CD4-positive, CD25-positive, alpha-beta regulatory T cell (primary cell): ENCODE measurements at regions not wholly inside any gene's neighbourhood (a gene's known extent, or its start where the extent isn't known, plus 50 kb on each side); places are given as distances from the start of the nearest gene placed in this dataset.

Source experiments
- ATAC-seq, 2 donors: fragments of 150-1000 bp; cut with Tn5 transposase; one replicate each; pipeline ENCODE4 v1.10.0; 2021; ENCODE audit warnings: low read depth in 2 of 2, moderate number of reproducible peaks in 2 of 2, moderate library complexity in 1 of 2
- DNase-seq, 3 donors: peaks; one replicate each; pipeline versions ENCODE4 v3.0.0 to v3.0.0-alpha.2; 2012 to 2022; ENCODE audit warnings: mixed read lengths in 1 of 3
- H3K27ac ChIP-seq: one replicate; pipeline ENCODE4 v1.7.0; 2013; ENCODE audit warnings: mild to moderate bottlenecking, low read length; ENCODE audit not compliant: insufficient read depth, poor library complexity, severe bottlenecking
- H3K27me3 ChIP-seq: one replicate; pipeline ENCODE4 v1.7.0; 2013; ENCODE audit warnings: low read length; ENCODE audit not compliant: control insufficient read depth, insufficient read depth
- H3K36me3 ChIP-seq: one replicate; pipeline ENCODE4 v1.7.0; 2013; ENCODE audit warnings: mild to moderate bottlenecking, low read length, moderate library complexity; ENCODE audit not compliant: control insufficient read depth, insufficient read depth
- H3K4me1 ChIP-seq: 2 replicates; pipeline ENCODE4 v1.7.0; 2013; ENCODE audit warnings: mild to moderate bottlenecking, low read length; ENCODE audit not compliant: insufficient read depth, control insufficient read depth, poor library complexity, severe bottlenecking
- H3K4me3 ChIP-seq: one replicate; pipeline ENCODE4 v1.7.0; 2013; ENCODE audit warnings: low read depth, mild to moderate bottlenecking, low read length, moderate library complexity
- H3K9me3 ChIP-seq, 2 experiments: 1 replicate in 1 of 2; 2 replicates in 1 of 2; pipeline ENCODE4 v1.7.0; 2013; ENCODE audit warnings: low read length in 2 of 2, mild to moderate bottlenecking in 1 of 2, moderate library complexity in 1 of 2; ENCODE audit not compliant: control insufficient read depth in 2 of 2
- H3K27ac Mint-ChIP-seq, 3 donors: one replicate each; pipeline ENCODE4 v1.8.0; 2020 to 2022; ENCODE audit warnings: mild to moderate bottlenecking in 3 of 3, mixed read lengths in 3 of 3, moderate library complexity in 2 of 3
- H3K27me3 Mint-ChIP-seq: one replicate; pipeline ENCODE4 v1.8.0; 2022; ENCODE audit warnings: mild to moderate bottlenecking, mixed read lengths
- H3K36me3 Mint-ChIP-seq: one replicate; pipeline ENCODE4 v1.8.0; 2020; ENCODE audit warnings: mixed read lengths
- H3K4me1 Mint-ChIP-seq, 4 donors: one replicate each; pipeline ENCODE4 v1.8.0; 2020 to 2022; ENCODE audit warnings: mixed read lengths in 4 of 4, mild to moderate bottlenecking in 1 of 4
- H3K4me3 Mint-ChIP-seq, 4 donors: one replicate each; pipeline ENCODE4 v1.8.0; 2020 to 2022; ENCODE audit warnings: mild to moderate bottlenecking in 4 of 4, mixed read lengths in 4 of 4, moderate library complexity in 3 of 4
- H3K9me3 Mint-ChIP-seq, 7 donors: one replicate each; pipeline ENCODE4 v1.8.0; 2020 to 2022; ENCODE audit warnings: mixed read lengths in 7 of 7, mild to moderate bottlenecking in 3 of 7, moderate library complexity in 2 of 7

GRCh38 chr1:232538943-232539302 is 91.0 kb downstream of the SIPA1L2 start:
- no peak overlapping the region for H3K4me3 ChIP-seq
- H3K36me3 ChIP-seq, result no peaks in the 10 kb centered on the region
- ATAC-seq (no peak), DNase-seq (no peak)
- H3K27me3 ChIP-seq, result no peaks in the 10 kb centered on the region
- Mint-ChIP-seq H3K9me3 (peaks cover 0 to 2% (median 0%) of the 10 kb centered on the region in 7 donors), H3K4me1 (no peaks in the 10 kb centered on the region), H3K27me3 (no peaks in the 10 kb centered on the region), H3K4me3 (no peak overlapping the region), H3K36me3 (no peaks in the 10 kb centered on the region), H3K27ac (no peak overlapping the region)
- H3K9me3 ChIP-seq, result no peaks in the 10 kb centered on the region
- no peak overlapping the region for H3K27ac ChIP-seq
- H3K4me1 ChIP-seq, result no peaks in the 10 kb centered on the region

DNA sequence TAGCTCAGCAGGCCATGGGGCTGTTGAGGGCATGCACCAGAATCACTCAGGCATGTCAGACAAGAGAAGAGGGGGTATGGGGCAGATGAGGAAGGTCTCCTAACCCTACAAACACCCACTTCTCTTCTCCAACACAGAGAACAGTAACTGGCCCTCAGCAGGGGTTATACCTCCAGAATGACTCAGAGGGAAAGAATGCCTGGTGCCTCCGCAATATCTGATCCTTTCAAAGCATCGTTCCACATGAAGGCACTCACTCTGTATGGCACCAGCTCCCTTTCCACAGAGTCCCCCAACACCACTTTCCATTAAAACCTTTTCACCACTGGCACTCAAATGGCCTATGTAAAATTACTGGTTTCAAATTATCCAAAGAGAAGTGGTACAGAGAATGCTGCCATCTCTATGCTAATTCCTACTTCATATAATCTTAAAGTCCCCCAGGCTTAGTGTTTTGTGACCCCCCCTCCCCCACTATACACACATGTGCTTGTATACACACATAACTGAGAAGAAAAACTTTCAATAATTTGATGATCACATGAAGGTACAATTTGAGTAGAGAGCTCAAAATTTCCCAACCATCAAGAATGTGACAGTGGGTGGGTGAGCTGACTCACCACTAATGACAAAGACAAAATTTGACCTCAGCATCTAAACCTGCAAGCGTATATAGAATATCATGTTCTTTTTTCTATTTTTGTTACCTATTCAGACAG is 91.5 kb downstream of the SIPA1L2 start:
- H3K4me1 Mint-ChIP-seq, result no peaks in the 10 kb centered on the region
- no peak overlapping the region for H3K27ac Mint-ChIP-seq

GRCh38 chr1:232534552-232535517 is 95.1 kb downstream of the SIPA1L2 start:
- no peak overlapping the region for H3K4me3 Mint-ChIP-seq
- DNase-seq (no peak), ATAC-seq (no peak)
- Histone ChIP-seq H3K9me3 (no peaks in the 10 kb centered on the region), H3K36me3 (no peaks in the 10 kb centered on the region), H3K27ac (no peak overlapping the region), H3K4me1 (no peaks in the 10 kb centered on the region), H3K4me3 (no peak overlapping the region), H3K27me3 (no peaks in the 10 kb centered on the region)
- no peaks in the 10 kb centered on the region for H3K4me1 Mint-ChIP-seq
- H3K27me3 Mint-ChIP-seq, result no peaks in the 10 kb centered on the region
- H3K36me3 Mint-ChIP-seq, result no peaks in the 10 kb centered on the region
- peaks cover 0 to 3% (median 0%) of the 10 kb centered on the region in 7 donors for H3K9me3 Mint-ChIP-seq
- H3K27ac Mint-ChIP-seq, result no peak overlapping the region

More for the DNA sequence above, 91.5 kb downstream of the SIPA1L2 start:
- peaks cover 0 to 2% (median 0%) of the 10 kb centered on the region in 7 donors for H3K9me3 Mint-ChIP-seq
- Histone ChIP-seq H3K27me3 (no peaks in the 10 kb centered on the region), H3K4me1 (no peaks in the 10 kb centered on the region), H3K36me3 (no peaks in the 10 kb centered on the region), H3K4me3 (no peak overlapping the region), H3K9me3 (no peaks in the 10 kb centered on the region), H3K27ac (no peak overlapping the region)
- H3K36me3 Mint-ChIP-seq, result no peaks in the 10 kb centered on the region
- H3K27me3 Mint-ChIP-seq, result no peaks in the 10 kb centered on the region
- no peak for DNase-seq
- no peak for ATAC-seq
- H3K4me3 Mint-ChIP-seq, result no peak overlapping the region

- H3K36me3 Mint-ChIP-seq, result no peaks in the 10 kb centered on the region
- H3K4me1 Mint-ChIP-seq, result peaks cover 0 to 4% (median 1%) of the 10 kb centered on the region in 4 donors
- Histone ChIP-seq H3K9me3 (no peaks in the 10 kb centered on the region), H3K27me3 (no peaks in the 10 kb centered on the region), H3K27ac (no peak overlapping the region), H3K36me3 (no peaks in the 10 kb centered on the region), H3K4me3 (no peak overlapping the region), H3K4me1 (no peaks in the 10 kb centered on the region)
- peaks cover 0 to 4% (median 0%) of the 10 kb centered on the region in 7 donors for H3K9me3 Mint-ChIP-seq
- DNase-seq, result no peak
- no peaks in the 10 kb centered on the region for H3K27me3 Mint-ChIP-seq
- ATAC-seq, result no peak
- H3K27ac Mint-ChIP-seq, result no peak overlapping the region
- no peak overlapping the region for H3K4me3 Mint-ChIP-seq
Observed at GRCh38 chr1:232533328-232533727, 96.6 kb downstream of the SIPA1L2 start.

GRCh38 chr1:232532901-232533300 is 97.0 kb downstream of the SIPA1L2 start:
- H3K9me3 ChIP-seq, result no peaks in the 10 kb centered on the region
- Mint-ChIP-seq H3K27ac (no peak overlapping the region), H3K4me1 (peaks cover 0 to 4% (median 1%) of the 10 kb centered on the region in 4 donors), H3K4me3 (no peak overlapping the region), H3K36me3 (no peaks in the 10 kb centered on the region), H3K9me3 (peaks cover 0 to 4% (median 0%) of the 10 kb centered on the region in 7 donors), H3K27me3 (no peaks in the 10 kb centered on the region)
- H3K27me3 ChIP-seq, result no peaks in the 10 kb centered on the region
- DNase-seq (no peak), ATAC-seq (no peak)
- no peaks in the 10 kb centered on the region for H3K36me3 ChIP-seq
- no peak overlapping the region for H3K27ac ChIP-seq
- H3K4me3 ChIP-seq, result no peak overlapping the region
- no peaks in the 10 kb centered on the region for H3K4me1 ChIP-seq

DNA sequence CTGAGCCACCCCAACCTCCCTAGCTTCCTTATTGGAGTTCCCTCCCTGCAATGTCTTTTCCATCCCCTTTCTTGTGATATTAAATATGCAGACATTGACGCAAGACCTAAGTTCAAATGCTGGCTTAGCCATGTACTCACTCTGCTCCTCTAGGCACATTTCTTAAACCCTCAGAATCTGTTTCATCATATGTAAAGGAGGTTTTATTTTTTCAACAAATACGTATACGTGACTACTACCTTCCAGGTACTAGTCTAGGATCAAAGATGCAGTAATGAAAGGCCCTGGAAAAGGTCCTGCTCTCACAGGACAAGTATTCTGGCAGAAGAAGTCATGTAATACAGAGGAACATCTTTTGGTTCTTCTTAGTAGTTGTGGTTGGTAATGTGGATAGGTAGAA is 98.6 kb downstream of the SIPA1L2 start:
- Histone ChIP-seq H3K9me3 (no peaks in the 10 kb centered on the region), H3K27me3 (no peaks in the 10 kb centered on the region), H3K4me1 (no peaks in the 10 kb centered on the region), H3K4me3 (no peak overlapping the region), H3K27ac (no peak overlapping the region), H3K36me3 (no peaks in the 10 kb centered on the region)
- H3K4me1 Mint-ChIP-seq, result peaks cover 0 to 4% (median 1%) of the 10 kb centered on the region in 4 donors
- H3K36me3 Mint-ChIP-seq, result no peaks in the 10 kb centered on the region
- H3K4me3 Mint-ChIP-seq, result no peak overlapping the region
- H3K27ac Mint-ChIP-seq, result no peak overlapping the region
- H3K27me3 Mint-ChIP-seq, result no peaks in the 10 kb centered on the region
- no peak for ATAC-seq
- peaks cover 0 to 4% (median 0%) of the 10 kb centered on the region in 7 donors for H3K9me3 Mint-ChIP-seq
- no peak for DNase-seq

DNA sequence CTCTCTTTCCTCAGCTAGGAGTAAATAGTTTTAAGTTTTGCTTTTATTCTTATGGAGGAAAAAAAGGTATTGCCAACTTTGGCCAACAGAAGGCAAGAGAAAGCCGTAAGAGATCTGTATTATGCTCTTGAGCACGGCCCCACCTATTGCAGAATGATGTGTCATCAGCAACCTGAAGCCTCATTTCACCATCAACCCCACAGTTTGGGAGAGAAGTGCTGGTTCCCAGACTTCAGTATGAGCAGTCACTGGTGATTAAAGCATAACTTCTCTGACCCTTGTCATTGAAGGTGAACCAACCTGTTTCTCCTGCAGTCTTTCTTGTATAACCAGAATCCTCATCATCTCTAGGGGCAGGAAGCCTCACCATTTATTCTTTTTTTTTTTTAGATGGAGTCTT is 100.2 kb downstream of the SIPA1L2 start:
- DNase-seq (no peak), ATAC-seq (no peak)
- H3K9me3 ChIP-seq, result no peaks in the 10 kb centered on the region

More for the DNA sequence above, 100.2 kb downstream of the SIPA1L2 start:
- Histone ChIP-seq H3K27me3 (no peaks in the 10 kb centered on the region), H3K4me1 (no peaks in the 10 kb centered on the region), H3K4me3 (no peak overlapping the region), H3K27ac (no peak overlapping the region), H3K36me3 (no peaks in the 10 kb centered on the region)
- Mint-ChIP-seq H3K27ac (no peak overlapping the region), H3K4me3 (no peak overlapping the region), H3K27me3 (no peaks in the 10 kb centered on the region), H3K9me3 (peaks cover 0 to 4% (median 0%) of the 10 kb centered on the region in 7 donors), H3K4me1 (peaks cover 0 to 4% (median 1%) of the 10 kb centered on the region in 4 donors), H3K36me3 (no peaks in the 10 kb centered on the region)
